NCI-H2081 (cell line): ENCODE measurements at regions not wholly inside any gene's neighbourhood (a gene's known extent, or its start where the extent isn't known, plus 50 kb on each side); places are given as distances from the start of the nearest gene placed in this dataset.
"Not testable (repeated sequence)": the region's sequence is repeated elsewhere in the genome, so short reads cannot be mapped to it uniquely, and the experiment has no call there.

Experiments
- DNase-seq, 2 experiments: peaks; one replicate each; lab custom pipeline; 2025; lab: John Stamatoyannopoulos, UW

- no peak for DNase-seq
These were observed 508.9 kb upstream of the TBL1XR1 start for GRCh38 chr3:177705976-177706823.

- not testable (repeated sequence) for DNase-seq
These were observed 512.2 kb upstream of the TBL1XR1 start for GRCh38 chr3:177709470-177709869.

- no peak for DNase-seq
These were observed 513.2 kb upstream of the TBL1XR1 start for GRCh38 chr3:177710506-177710905.

DNA sequence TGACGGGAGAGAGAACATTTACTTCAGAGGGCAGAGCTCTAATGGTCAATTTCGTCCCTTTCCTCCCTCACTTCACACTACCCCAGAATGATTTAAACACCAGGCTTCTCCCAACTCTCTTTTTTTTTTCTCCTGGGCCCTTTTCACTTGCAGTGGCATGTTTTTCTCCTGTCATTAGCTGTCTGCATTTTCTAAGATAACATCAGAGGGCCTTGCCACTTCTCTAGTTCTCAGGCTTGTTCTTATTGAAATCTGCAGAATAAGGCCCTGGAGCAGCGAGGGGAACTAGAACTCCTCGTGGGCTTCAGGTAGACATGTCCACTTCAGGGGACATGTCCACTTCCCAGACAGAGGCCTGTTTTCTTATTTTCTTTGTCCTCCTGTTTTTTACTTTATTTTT lies 514.4 kb upstream of the TBL1XR1 start:
- DNase-seq = no peak

GRCh38 chr3:177713928-177714900 lies 516.9 kb upstream of the TBL1XR1 start:
- DNase-seq = no peak

GRCh38 chr3:177714945-177715344 lies 517.7 kb upstream of the TBL1XR1 start:
- DNase-seq = no peak

GRCh38 chr3:177715980-177716379 lies 518.7 kb upstream of the TBL1XR1 start:
- no peak for DNase-seq

GRCh38 chr3:177720927-177721326 lies 523.6 kb upstream of the TBL1XR1 start:
- DNase-seq = not testable (repeated sequence)

DNA sequence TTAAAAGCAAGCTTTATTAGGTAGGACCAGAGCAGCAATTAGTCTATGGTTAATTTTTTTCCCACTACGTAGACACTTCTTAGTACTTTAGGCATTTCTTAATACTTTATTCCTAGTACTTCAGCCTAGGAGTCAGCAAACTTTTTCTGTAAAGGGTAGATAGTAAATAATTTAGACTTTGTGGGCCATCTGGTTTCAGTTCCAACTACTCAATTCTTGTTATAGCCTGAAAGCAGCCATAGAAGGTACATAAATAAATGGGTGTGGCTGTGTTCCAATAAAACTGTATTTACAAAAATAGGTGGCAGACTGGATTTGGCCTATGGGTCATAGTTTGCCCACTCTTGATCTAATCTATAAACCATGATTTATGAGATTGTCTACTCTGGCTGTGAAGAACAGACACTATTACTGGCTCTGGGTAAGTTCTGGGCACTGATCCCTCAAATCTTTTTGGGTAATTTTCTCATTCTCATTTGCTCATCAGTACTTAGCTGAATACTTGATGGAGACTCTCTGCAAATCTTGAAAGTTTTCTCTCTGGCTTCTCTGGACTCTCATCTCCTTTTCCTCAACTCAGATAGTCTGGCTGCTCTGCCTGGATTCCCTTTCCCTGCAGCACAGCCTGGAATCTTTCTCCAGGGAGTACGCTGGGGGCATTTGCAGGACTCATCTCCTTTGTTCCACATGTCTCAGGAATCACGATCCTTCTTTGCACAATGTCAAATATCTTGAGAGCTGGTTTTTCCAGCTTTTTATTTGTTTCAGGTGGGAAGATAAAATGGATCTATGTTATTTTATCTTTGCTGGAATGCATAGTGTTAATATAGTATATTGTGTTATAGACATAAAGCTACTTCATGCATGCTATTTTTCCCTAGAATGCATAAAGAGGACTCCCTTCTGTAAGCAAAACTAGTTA lies 524.8 kb upstream of the TBL1XR1 start:
- DNase-seq = no peak

DNA sequence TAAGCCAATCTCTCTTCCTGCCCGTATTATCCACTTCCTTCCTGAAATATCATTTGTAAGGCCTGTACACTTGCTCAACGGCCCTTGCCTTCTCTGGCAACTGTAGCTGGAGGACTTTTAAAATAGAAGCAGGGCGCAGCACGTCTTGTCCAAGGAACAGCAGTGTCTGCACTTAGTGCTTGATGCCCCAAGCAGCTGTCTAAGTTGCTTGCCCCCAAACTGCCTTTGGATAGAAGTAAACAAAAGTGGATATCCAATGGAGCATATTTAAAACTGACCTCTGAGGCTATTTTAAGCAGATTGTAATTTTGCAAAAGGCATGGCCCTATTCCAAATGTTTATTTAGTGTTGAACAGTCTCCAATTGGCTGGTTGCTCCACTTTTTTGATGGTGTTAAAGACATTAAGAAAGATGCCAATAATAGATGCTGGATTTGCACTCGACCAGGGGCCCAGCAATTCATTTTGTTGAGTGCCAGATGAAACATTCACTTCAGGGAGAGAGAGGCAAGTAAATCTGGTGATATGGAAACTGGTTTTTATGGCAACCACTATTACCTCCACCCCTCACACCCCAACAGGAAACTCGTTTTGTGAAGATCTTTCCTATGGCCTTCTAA lies 526.8 kb upstream of the TBL1XR1 start:
- DNase-seq = peak; percentile 70 to 90

DNA sequence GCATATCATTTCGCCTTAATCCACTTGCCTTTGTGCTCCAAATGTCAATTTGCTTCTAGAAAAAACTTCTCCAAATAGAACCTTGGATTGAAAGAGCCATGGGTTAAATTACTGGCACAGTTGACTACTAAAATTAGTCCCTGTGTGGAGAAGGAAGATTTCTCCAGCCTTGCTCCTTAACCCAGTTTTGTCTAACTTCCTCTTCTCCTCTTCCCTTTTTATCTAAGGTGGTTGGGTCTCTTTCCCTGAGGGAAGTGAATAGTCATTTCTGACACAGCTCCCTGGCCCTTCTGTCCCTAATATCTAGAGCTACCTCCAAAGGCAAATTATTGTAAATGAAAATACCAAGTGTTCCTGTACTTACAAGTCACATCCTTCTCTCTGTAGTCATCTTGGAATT lies 527.9 kb upstream of the TBL1XR1 start:
- DNase-seq = no peak

- DNase-seq = no peak
These were observed 529.5 kb upstream of the TBL1XR1 start for GRCh38 chr3:177726807-177727206.

DNA sequence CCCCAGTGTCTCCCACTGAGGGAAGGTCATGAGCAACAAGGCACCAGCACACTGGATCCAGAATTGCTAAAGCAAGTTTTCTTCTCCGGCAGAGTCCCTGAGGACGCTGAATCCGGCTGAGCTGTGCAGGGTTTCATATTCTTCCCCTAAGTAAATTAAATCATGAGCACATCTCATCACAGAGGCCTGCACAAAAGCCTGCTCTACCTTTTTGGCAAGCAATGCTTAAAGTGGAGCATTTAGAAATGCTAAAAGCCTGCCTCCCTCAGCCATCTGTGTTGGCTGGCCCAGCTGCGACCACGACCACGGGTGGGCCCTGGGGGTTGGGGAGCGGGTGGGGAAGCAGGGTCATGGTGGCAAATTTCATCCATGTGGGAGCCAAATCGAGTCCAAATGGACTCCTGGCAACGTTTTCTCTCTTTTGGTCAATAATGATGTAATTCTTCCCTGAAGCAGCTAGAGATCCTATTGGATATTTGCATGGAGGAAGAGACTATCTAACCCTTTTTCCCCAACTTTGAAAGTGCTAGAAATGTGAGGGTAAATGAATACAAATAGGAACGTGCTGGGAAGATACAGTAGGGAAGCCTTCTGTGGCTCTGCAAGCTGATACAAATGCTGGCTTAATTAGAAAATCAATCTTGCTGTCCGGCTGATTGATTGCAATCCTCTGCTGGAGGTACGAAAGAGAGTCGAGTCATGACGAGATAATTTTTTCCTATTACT lies 532.8 kb upstream of the TBL1XR1 start:
- no peak for DNase-seq

DNA sequence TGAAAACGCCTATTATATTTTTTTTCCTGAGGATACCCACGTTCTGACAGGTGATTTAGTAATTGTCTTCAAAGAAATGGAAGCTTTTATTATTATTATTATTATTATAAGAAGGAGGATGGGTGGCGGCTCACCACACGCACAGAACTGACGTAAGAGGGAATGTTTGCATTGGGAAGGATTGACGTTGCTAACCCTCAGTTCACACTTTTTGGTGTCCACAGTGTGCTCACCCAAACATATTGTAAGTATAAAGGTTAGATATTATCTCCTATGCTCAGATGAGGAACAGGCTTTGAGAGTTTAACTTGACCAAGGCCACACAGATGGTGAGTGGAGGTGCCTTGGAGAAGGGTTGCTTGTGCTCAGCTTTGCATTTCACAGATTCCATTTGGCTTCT lies 533.5 kb upstream of the TBL1XR1 start:
- no peak for DNase-seq

GRCh38 chr3:177731644-177732268 lies 534.5 kb upstream of the TBL1XR1 start:
- no peak for DNase-seq

- DNase-seq = no peak
These were observed 536.0 kb upstream of the TBL1XR1 start for GRCh38 chr3:177733233-177733632.

- DNase-seq = no peak
These were observed 536.7 kb upstream of the TBL1XR1 start for GRCh38 chr3:177733936-177734335.

GRCh38 chr3:177735431-177735830 lies 538.1 kb upstream of the TBL1XR1 start:
- DNase-seq = no peak

DNA sequence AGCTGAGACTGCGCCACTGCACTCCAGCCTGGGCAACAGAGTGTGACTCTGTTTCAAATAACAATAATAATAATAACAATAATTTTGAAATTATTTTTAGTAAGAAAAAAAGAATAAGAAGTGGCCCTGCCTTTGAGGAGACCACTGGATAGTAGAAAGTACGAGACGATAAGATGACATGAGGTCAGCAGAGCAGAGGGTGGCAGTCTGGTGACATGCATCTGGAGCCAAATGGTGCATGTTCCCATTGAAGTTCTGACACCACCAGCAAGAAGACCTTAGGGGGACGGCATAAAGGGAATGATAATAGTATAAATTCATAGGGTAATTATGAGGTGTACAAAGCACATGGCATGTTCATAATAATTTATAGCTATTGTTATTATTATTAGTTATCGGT lies 542.2 kb upstream of the TBL1XR1 start:
- no peak for DNase-seq

DNA sequence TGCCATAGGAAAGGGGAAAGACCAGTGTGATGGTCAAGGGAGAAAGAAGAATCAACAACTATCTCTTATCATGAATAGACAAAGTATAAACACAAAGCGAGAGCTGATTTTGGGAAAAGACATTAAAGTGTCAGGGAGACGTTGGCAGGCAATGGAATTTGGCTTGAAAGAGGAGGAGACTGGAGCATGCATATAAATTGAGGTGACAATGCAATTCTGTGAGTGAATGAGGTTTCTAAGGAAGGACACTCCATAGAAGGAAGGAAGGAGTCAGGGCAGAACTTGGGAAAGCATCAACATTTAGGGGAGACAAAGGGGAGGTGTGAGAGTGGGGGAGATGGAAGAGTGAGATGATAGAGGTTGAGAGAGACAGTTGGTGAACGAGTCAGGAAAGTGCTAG lies 543.0 kb upstream of the TBL1XR1 start:
- no peak for DNase-seq
